ENCODE measurements at regions not wholly inside any gene's neighbourhood (a gene's known extent, or its start where the extent isn't known, plus 50 kb on each side); places are given as distances from the start of the nearest gene placed in this dataset.

GRCh38 chr4:152037435-152037834 is 276.6 kb upstream of the GATB start:
- TF ChIP-seq CTCF (conservative IDR thresholded peaks at IDR 0.05 in 1 of 2, IDR thresholded peaks at IDR 0.05 in 1 of 2; ENCODE audit: extremely low read depth in 1 of 2, insufficient read depth in 1 of 2, low read depth in 1 of 2, low read length in 2 of 2), result no peak
- no peak for TF ChIP-seq EZH2 (IDR thresholded peaks at IDR 0.05; ENCODE audit: borderline replicate concordance, low read length)
